Mesenchymal stem cell (in vitro differentiated cells and primary cell): ENCODE measurements at regions not wholly inside any gene's neighbourhood (a gene's known extent, or its start where the extent isn't known, plus 50 kb on each side); places are given as distances from the start of the nearest gene placed in this dataset.

Experiments
- DNase-seq: peaks from one replicate; pipeline ENCODE4 v3.0.0-alpha.2; 2013
- H2AFZ ChIP-seq: one replicate; pipeline ENCODE4 v1.6.1; 2013; ENCODE audit warnings: low read depth, mild to moderate bottlenecking, control low read depth, inconsistent platforms, low read length, moderate library complexity
- H2AK5ac ChIP-seq: 2 replicates; pipeline ENCODE4 v1.6.1; 2013; ENCODE audit warnings: low read length, moderate library complexity, mild to moderate bottlenecking, inconsistent platforms; ENCODE audit not compliant: severe bottlenecking
- H2BK120ac ChIP-seq: one replicate; pipeline ENCODE4 v1.6.1; 2013; ENCODE audit warnings: low read depth, mild to moderate bottlenecking, inconsistent platforms, low read length, moderate library complexity
- H2BK12ac ChIP-seq, 2 experiments: one replicate each; pipeline ENCODE4 v1.6.1; 2013; ENCODE audit warnings: inconsistent platforms in 2 of 2, low read length in 2 of 2, mild to moderate bottlenecking in 2 of 2, moderate library complexity in 2 of 2, control low read depth in 1 of 2
- H2BK15ac ChIP-seq: one replicate; pipeline ENCODE4 v1.6.1; 2013; ENCODE audit warnings: mild to moderate bottlenecking, low read depth, inconsistent platforms; ENCODE audit not compliant: poor library complexity, severe bottlenecking
- H2BK5ac ChIP-seq: 2 replicates; pipeline ENCODE4 v1.6.1; 2013; ENCODE audit warnings: low read depth, mild to moderate bottlenecking, low read length, control low read depth, inconsistent platforms; ENCODE audit not compliant: poor library complexity, severe bottlenecking
- H3K14ac ChIP-seq, 2 experiments: one replicate each; pipeline ENCODE4 v1.6.1; 2013; ENCODE audit warnings: inconsistent platforms in 2 of 2, low read length in 2 of 2, control low read depth in 1 of 2, mild to moderate bottlenecking in 1 of 2, moderate library complexity in 1 of 2
- H3K18ac ChIP-seq, 2 experiments: one replicate each; pipeline ENCODE4 v1.6.1; 2013; ENCODE audit warnings: inconsistent platforms in 2 of 2, low read length in 2 of 2, control low read depth in 1 of 2, low read depth in 1 of 2, mild to moderate bottlenecking in 1 of 2
- H3K23ac ChIP-seq, 2 experiments: one replicate each; pipeline ENCODE4 v1.6.1; 2013; ENCODE audit warnings: inconsistent platforms in 2 of 2, low read length in 2 of 2, mild to moderate bottlenecking in 2 of 2, moderate library complexity in 2 of 2, control low read depth in 1 of 2
- H3K27ac ChIP-seq: 2 replicates; pipeline ENCODE4 v1.5.1; 2013; ENCODE audit warnings: mild to moderate bottlenecking, moderate library complexity, low read length, control low read depth, inconsistent platforms; ENCODE audit not compliant: poor library complexity, severe bottlenecking
- H3K27me3 ChIP-seq, 2 experiments: 2 replicates each; pipeline versions ENCODE4 v1.6.1 to v1.7.0; 2013; ENCODE audit warnings: low read length in 2 of 2, mild to moderate bottlenecking in 2 of 2, moderate library complexity in 2 of 2, control low read depth in 1 of 2, inconsistent platforms in 1 of 2; ENCODE audit not compliant: control insufficient read depth in 1 of 2, insufficient read depth in 1 of 2
- H3K36me3 ChIP-seq, 2 experiments: 2 replicates each; pipeline versions ENCODE4 v1.6.1 to v1.7.0; 2013; ENCODE audit warnings: low read length in 2 of 2, control low read depth in 1 of 2, inconsistent platforms in 1 of 2, low read depth in 1 of 2, mild to moderate bottlenecking in 1 of 2; ENCODE audit not compliant: insufficient read depth in 2 of 2, control insufficient read depth in 1 of 2
- H3K4ac ChIP-seq, 2 experiments: one replicate each; pipeline ENCODE4 v1.6.1; 2013; ENCODE audit warnings: inconsistent platforms in 2 of 2, low read length in 2 of 2, mild to moderate bottlenecking in 2 of 2, moderate library complexity in 2 of 2, control low read depth in 1 of 2, low read depth in 1 of 2
- H3K4me1 ChIP-seq: 2 replicates; pipeline ENCODE4 v1.6.1; 2013; ENCODE audit warnings: low read depth, low read length, control low read depth; ENCODE audit not compliant: control insufficient read depth, insufficient read depth
- H3K4me2 ChIP-seq: 2 replicates; pipeline ENCODE4 v1.6.1; 2013; ENCODE audit warnings: low read length, mild to moderate bottlenecking, inconsistent platforms; ENCODE audit not compliant: poor library complexity, severe bottlenecking
- H3K4me3 ChIP-seq, 2 experiments: 2 replicates each; pipeline versions ENCODE4 v1.5.1 to v1.7.0; 2013; ENCODE audit warnings: low read length in 2 of 2, mild to moderate bottlenecking in 2 of 2, control low read depth in 1 of 2, low read depth in 1 of 2; ENCODE audit not compliant: insufficient read depth in 1 of 2
- H3K79me1 ChIP-seq: replicated peaks from 2 replicates; pipeline ENCODE4 v1.6.1; 2013; ENCODE audit warnings: mild to moderate bottlenecking, control low read depth, low read length, inconsistent platforms; ENCODE audit not compliant: poor library complexity, severe bottlenecking
- H3K9ac ChIP-seq: 2 replicates; pipeline ENCODE4 v1.7.0; 2013; ENCODE audit warnings: mild to moderate bottlenecking, low read length, moderate library complexity
- H3K9me3 ChIP-seq: 2 replicates; pipeline ENCODE4 v1.7.0; 2013; ENCODE audit warnings: mild to moderate bottlenecking, low read length; ENCODE audit not compliant: control insufficient read depth
- H4K8ac ChIP-seq: one replicate; pipeline ENCODE4 v1.6.1; 2013; ENCODE audit warnings: inconsistent platforms, mild to moderate bottlenecking, low read length, moderate library complexity
- H4K91ac ChIP-seq: one replicate; pipeline ENCODE4 v1.6.1; 2013; ENCODE audit warnings: mild to moderate bottlenecking, low read length, inconsistent platforms
- WGBS: methylation state at CpG from one replicate; pipeline ENCODE4 v1.1.7; 2013; ENCODE audit warnings: mixed read lengths; 5-methylcytosine and 5-hydroxymethylcytosine counted together

DNA sequence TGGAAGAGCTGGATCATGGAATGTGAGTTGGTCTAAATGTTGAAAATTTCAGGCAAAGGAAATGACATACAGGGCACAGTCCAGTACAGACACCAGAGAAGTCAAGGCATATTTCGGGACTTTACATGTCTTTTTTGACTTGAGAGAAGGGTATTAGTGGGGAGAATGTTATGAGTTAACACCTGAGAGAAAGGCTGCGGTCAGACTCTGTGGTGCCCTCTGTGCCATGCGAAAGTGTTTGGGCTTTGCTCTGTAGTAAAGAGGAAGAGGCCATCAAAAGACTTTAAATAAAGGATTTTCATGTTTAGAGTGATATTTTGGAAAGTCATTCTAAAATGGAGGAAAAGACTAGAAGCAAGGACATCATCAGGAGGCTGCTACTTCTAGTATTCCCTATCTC is 607.4 kb downstream of the CCSER2 start:
- H2BK5ac ChIP-seq = no peak overlapping the region
- no peaks in the 10 kb centered on the region for H3K4me1 ChIP-seq
- H2AFZ ChIP-seq = no peak overlapping the region
- H3K27ac ChIP-seq = no peak overlapping the region
- H2BK15ac ChIP-seq = no peak overlapping the region
- 69% methylated on average over 3 of the region's 3 CpGs for WGBS
- H2BK120ac ChIP-seq = no peak overlapping the region
- H3K27me3 ChIP-seq = no peaks in the 10 kb centered on the region
- no peak overlapping the region for H3K9ac ChIP-seq
- no peaks in the 10 kb centered on the region for H3K9me3 ChIP-seq
- no peak overlapping the region for H4K8ac ChIP-seq
- no peak overlapping the region for H3K18ac ChIP-seq
- H2BK12ac ChIP-seq = no peak overlapping the region
- H3K4me3 ChIP-seq = no peak overlapping the region
- no peak for DNase-seq
- no peak overlapping the region for H4K91ac ChIP-seq
- H3K14ac ChIP-seq = no peak overlapping the region
- H2AK5ac ChIP-seq = no peak overlapping the region
- H3K36me3 ChIP-seq = no peaks in the 10 kb centered on the region
- no peaks in the 10 kb centered on the region for H3K79me1 ChIP-seq
- H3K23ac ChIP-seq = no peak overlapping the region
- H3K4me2 ChIP-seq = no peak overlapping the region
- no peak overlapping the region for H3K4ac ChIP-seq

DNA sequence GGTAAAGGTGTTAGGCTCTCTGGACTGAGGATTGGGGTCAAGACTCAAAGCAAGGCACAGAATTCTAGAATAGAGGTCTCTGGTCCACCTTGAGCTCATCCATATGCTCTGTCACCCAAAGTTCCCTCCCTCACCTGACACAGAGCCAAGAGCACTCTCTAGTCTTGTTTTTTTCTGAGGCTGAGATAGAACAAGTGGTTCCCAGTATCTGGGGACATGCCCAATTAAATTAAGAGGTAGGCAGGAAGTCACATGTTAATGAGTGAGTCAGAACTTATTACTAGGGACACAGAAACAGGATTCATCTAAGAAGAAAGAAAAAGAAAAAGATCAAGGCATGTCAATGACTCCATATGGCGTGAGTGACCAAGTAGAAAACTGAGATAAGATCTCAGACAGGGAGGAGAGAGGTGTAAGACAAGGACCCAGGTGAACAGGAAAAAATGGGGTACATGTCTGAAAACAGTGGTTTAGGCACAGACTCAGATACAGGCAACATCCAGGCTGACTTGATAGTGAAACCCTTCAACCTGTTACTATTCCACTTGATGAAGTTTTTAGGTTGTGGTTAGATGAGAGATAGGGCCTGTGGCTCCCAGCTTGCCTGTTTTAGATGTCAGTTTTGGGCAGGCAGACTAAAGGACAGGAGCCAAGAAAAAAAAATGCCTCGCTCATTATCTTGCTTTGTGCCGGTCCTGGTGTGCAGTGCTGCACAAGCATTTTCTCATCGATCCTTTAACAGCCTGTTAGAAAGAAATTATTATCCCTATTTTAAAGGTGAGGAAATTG is 609.9 kb downstream of the CCSER2 start:
- H3K4ac ChIP-seq = no peak overlapping the region
- WGBS = 89% methylated on average over 4 of the region's 4 CpGs
- no peak overlapping the region for H3K18ac ChIP-seq
- H2AFZ ChIP-seq = no peak overlapping the region
- no peak overlapping the region for H3K4me3 ChIP-seq
- no peak overlapping the region for H3K4me2 ChIP-seq
- DNase-seq = no peak
- H3K79me1 ChIP-seq = no peaks in the 10 kb centered on the region
- no peak overlapping the region for H2AK5ac ChIP-seq
- no peak overlapping the region for H4K8ac ChIP-seq
- H2BK5ac ChIP-seq = no peak overlapping the region
- H3K23ac ChIP-seq = no peak overlapping the region
- H3K9ac ChIP-seq = no peak overlapping the region
- no peaks in the 10 kb centered on the region for H3K4me1 ChIP-seq
- H3K14ac ChIP-seq = no peak overlapping the region
- no peaks in the 10 kb centered on the region for H3K9me3 ChIP-seq
- H2BK12ac ChIP-seq = no peak overlapping the region
- H3K36me3 ChIP-seq = no peaks in the 10 kb centered on the region
- no peaks in the 10 kb centered on the region for H3K27me3 ChIP-seq
- no peak overlapping the region for H2BK15ac ChIP-seq
- no peak overlapping the region for H2BK120ac ChIP-seq
- H3K27ac ChIP-seq = no peak overlapping the region
- H4K91ac ChIP-seq = no peak overlapping the region

DNA sequence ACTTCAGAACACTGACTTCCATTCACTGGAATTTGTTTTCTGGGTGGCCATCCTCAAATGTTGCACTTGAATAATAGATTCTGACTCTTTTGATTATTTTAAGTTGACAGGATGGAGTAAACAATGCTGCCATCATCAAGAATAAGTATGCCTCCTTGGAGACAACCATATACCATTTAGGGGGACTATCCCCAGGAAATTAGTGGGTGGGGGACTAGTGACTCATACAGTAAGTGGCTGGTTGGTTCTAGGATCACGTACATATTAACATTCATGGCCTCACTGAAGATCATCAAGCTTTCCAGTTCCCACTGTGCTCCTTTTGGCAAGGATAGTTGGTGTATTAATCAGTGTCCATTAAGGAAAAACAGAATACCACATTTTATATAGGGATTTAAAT is 615.2 kb downstream of the CCSER2 start:
- H3K4me2 ChIP-seq = no peak overlapping the region
- no peaks in the 10 kb centered on the region for H3K4me1 ChIP-seq
- H2BK120ac ChIP-seq = no peak overlapping the region
- no peaks in the 10 kb centered on the region for H3K36me3 ChIP-seq
- no peaks in the 10 kb centered on the region for H3K79me1 ChIP-seq
- H3K9ac ChIP-seq = no peak overlapping the region
- H3K23ac ChIP-seq = no peak overlapping the region
- H2BK5ac ChIP-seq = no peak overlapping the region
- no peak overlapping the region for H4K8ac ChIP-seq
- H2AFZ ChIP-seq = no peak overlapping the region
- no peaks in the 10 kb centered on the region for H3K9me3 ChIP-seq
- H4K91ac ChIP-seq = no peak overlapping the region
- H3K14ac ChIP-seq = no peak overlapping the region
- no peaks in the 10 kb centered on the region for H3K27me3 ChIP-seq
- no peak overlapping the region for H3K4ac ChIP-seq
- no peak for DNase-seq
- no peak overlapping the region for H2BK12ac ChIP-seq
- H2BK15ac ChIP-seq = no peak overlapping the region
- H3K4me3 ChIP-seq = no peak overlapping the region
- WGBS = no CpG with 5 or more reads among the region's 1 CpG
- no peak overlapping the region for H3K27ac ChIP-seq
- no peak overlapping the region for H2AK5ac ChIP-seq
- H3K18ac ChIP-seq = no peak overlapping the region

DNA sequence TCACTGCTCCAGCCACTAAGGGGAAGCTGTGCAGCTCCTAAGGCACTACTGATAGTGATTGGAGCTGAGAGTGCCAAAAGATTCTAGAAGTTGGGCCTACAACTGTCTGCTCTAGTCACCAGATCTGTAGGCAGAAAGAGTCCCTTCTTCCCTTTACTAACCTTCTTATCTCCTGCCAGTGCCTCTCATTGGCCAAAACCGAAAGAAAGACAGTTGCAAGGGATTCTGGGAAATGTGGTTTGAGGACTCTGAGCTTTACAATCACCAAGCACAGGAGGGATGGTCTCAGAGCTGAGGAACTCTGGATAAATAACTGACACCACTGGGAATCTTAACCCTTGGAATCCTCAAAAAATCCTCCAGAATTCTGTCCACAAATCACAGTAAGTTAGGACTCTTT is 615.8 kb downstream of the CCSER2 start:
- no peak overlapping the region for H3K23ac ChIP-seq
- H3K18ac ChIP-seq = no peak overlapping the region
- DNase-seq = no peak
- H2AK5ac ChIP-seq = no peak overlapping the region
- H3K36me3 ChIP-seq = no peaks in the 10 kb centered on the region
- H3K9me3 ChIP-seq = no peaks in the 10 kb centered on the region
- no peak overlapping the region for H2BK120ac ChIP-seq
- H2BK12ac ChIP-seq = no peak overlapping the region
- H3K4me1 ChIP-seq = no peaks in the 10 kb centered on the region
- no peak overlapping the region for H2BK5ac ChIP-seq
- WGBS = 20% methylated on average over 1 of the region's 1 CpG
- no peak overlapping the region for H4K91ac ChIP-seq
- no peak overlapping the region for H4K8ac ChIP-seq
- no peak overlapping the region for H3K14ac ChIP-seq
- H3K4me2 ChIP-seq = no peak overlapping the region
- no peak overlapping the region for H3K9ac ChIP-seq
- H3K27me3 ChIP-seq = no peaks in the 10 kb centered on the region
- H2BK15ac ChIP-seq = no peak overlapping the region
- H2AFZ ChIP-seq = no peak overlapping the region
- no peak overlapping the region for H3K4ac ChIP-seq
- no peak overlapping the region for H3K4me3 ChIP-seq
- H3K79me1 ChIP-seq = no peaks in the 10 kb centered on the region
- H3K27ac ChIP-seq = no peak overlapping the region
